ENCODE measurements at regions not wholly inside any gene's neighbourhood (a gene's known extent, or its start where the extent isn't known, plus 50 kb on each side); places are given as distances from the start of the nearest gene placed in this dataset.

- ATAC-seq (peak; percentile 92), DNase-seq (peak; percentile 53 to 84 (median 78))
- H3K9me3 ChIP-seq, result no peaks in the 10 kb centered on the region
- no peaks in the 10 kb centered on the region for H3K36me3 ChIP-seq
- no peak overlapping the region for H3K4me3 ChIP-seq
- TF ChIP-seq, protein P1, sequence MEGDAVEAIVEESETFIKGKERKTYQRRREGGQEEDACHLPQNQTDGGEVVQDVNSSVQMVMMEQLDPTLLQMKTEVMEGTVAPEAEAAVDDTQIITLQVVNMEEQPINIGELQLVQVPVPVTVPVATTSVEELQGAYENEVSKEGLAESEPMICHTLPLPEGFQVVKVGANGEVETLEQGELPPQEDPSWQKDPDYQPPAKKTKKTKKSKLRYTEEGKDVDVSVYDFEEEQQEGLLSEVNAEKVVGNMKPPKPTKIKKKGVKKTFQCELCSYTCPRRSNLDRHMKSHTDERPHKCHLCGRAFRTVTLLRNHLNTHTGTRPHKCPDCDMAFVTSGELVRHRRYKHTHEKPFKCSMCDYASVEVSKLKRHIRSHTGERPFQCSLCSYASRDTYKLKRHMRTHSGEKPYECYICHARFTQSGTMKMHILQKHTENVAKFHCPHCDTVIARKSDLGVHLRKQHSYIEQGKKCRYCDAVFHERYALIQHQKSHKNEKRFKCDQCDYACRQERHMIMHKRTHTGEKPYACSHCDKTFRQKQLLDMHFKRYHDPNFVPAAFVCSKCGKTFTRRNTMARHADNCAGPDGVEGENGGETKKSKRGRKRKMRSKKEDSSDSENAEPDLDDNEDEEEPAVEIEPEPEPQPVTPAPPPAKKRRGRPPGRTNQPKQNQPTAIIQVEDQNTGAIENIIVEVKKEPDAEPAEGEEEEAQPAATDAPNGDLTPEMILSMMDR (IDR thresholded peaks at IDR 0.05), result no peak
- peaks cover 19 to 41% of the 10 kb centered on the region in 2 donors for H3K4me1 ChIP-seq
- intact Hi-C loops (cut with DNase I), result loop anchor here in 1 of 2 donors (10.0 kb wide), 1 partner anchor 223 kb away; the partner anchor contains the start of gene CTNNB1
- no peaks in the 10 kb centered on the region for H3K27me3 ChIP-seq
- peak overlapping the region; percentile 79 to 92 for H3K27ac ChIP-seq
Observed at GRCh38 chr3:40971191-40972168, 227.8 kb upstream of the CTNNB1 start.

- no peaks in the 10 kb centered on the region for H3K27me3 ChIP-seq
- DNase-seq (no peak), ATAC-seq (no peak)
- intact Hi-C loops (cut with DNase I), result loop anchor here in 1 of 2 donors (10.0 kb wide), 1 partner anchor 222 kb away; the partner anchor contains the start of gene CTNNB1
- peak overlapping the region; percentile 79 to 92 for H3K27ac ChIP-seq
- TF ChIP-seq, protein P1 (IDR thresholded peaks at IDR 0.05), result no peak
- H3K9me3 ChIP-seq, result no peaks in the 10 kb centered on the region
- H3K4me1 ChIP-seq, result peaks cover 19 to 41% of the 10 kb centered on the region in 2 donors
- no peak overlapping the region for H3K4me3 ChIP-seq
- H3K36me3 ChIP-seq, result no peaks in the 10 kb centered on the region
Observed at GRCh38 chr3:40972350-40972749, 227.0 kb upstream of the CTNNB1 start.

DNA sequence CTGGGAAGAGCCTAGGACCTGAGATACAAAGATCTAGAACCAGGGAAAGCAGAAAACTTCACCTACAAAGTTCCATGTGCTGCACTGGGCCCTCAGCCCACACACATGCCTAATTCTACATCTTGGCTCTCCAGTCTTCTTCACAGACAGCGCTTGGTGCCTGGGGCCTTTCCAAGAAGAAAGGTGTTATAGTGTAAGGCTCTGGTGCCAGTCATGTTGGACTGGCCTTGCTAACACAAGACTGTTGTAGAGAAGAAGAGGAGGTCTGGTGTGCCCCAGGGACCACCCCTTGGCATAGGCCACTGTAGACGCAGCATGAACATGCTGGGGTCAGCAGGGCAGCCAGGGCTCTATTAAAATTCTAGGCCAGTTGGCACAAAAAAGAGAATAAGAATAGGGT is 226.2 kb upstream of the CTNNB1 start:
- Histone ChIP-seq H3K27ac (peak overlapping the region in 1 of 2 donors; percentile 92), H3K27me3 (no peaks in the 10 kb centered on the region), H3K9me3 (no peaks in the 10 kb centered on the region), H3K36me3 (no peaks in the 10 kb centered on the region), H3K4me3 (no peak overlapping the region), H3K4me1 (peaks cover 19 to 41% of the 10 kb centered on the region in 2 donors)
- TF ChIP-seq, protein P1 (IDR thresholded peaks at IDR 0.05), result no peak
- intact Hi-C loops (cut with DNase I), result loop anchor here in 1 of 2 donors (10.0 kb wide), 1 partner anchor 222 kb away; the partner anchor contains the start of gene CTNNB1
- no peak for ATAC-seq
- DNase-seq, result no peak

DNA sequence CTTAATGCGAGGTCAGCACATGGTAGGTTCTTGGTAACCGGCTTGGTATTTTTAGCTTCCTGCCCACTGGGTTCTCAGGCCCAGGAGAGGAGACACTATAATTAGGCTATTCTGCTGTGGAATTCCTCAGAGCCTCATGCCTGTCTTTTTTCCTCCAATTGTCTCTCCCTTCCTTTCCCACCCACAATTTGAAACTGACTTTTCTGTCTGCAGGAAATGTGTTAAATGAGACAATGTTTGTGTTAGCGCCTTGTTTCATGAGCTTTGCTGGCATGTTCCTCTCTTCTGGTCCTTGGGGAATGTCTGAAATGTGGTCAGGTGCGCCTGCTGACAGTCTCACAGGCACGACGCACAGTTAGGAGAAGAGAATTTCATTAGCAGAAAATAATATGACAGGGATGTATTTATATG is 223.6 kb upstream of the CTNNB1 start:
- Histone ChIP-seq H3K27ac (peak overlapping the region in 1 of 2 donors; percentile 45), H3K4me3 (no peak overlapping the region), H3K36me3 (no peaks in the 10 kb centered on the region), H3K27me3 (no peaks in the 10 kb centered on the region), H3K4me1 (peaks cover 16 to 34% of the 10 kb centered on the region in 2 donors), H3K9me3 (no peaks in the 10 kb centered on the region)
- no peak for ATAC-seq
- intact Hi-C loops (cut with DNase I), result loop anchor here in 1 of 2 donors (10.0 kb wide), 1 partner anchor 219 kb away; the partner anchor contains the start of gene CTNNB1
- TF ChIP-seq, protein P1 (IDR thresholded peaks at IDR 0.05), result no peak
- peak in 1 of 4 donors; percentile 10 for DNase-seq

GRCh38 chr3:40976241-40976640 is 223.1 kb upstream of the CTNNB1 start:
- Histone ChIP-seq H3K36me3 (no peaks in the 10 kb centered on the region), H3K27me3 (no peaks in the 10 kb centered on the region), H3K9me3 (no peaks in the 10 kb centered on the region), H3K4me3 (no peak overlapping the region), H3K4me1 (peaks cover 10 to 29% of the 10 kb centered on the region in 2 donors), H3K27ac (peak overlapping the region in 1 of 2 donors; percentile 45)
- ATAC-seq (no peak), DNase-seq (no peak)
- TF ChIP-seq, protein P1 (IDR thresholded peaks at IDR 0.05), result no peak
- intact Hi-C loops (cut with DNase I), result loop anchor here in 1 of 2 donors (10.0 kb wide), 1 partner anchor 219 kb away; the partner anchor contains the start of gene CTNNB1

Measured in left lung (tissue), 4 donors.